ENCODE measurements at regions not wholly inside any gene's neighbourhood (a gene's known extent, or its start where the extent isn't known, plus 50 kb on each side); places are given as distances from the start of the nearest gene placed in this dataset.

DNA sequence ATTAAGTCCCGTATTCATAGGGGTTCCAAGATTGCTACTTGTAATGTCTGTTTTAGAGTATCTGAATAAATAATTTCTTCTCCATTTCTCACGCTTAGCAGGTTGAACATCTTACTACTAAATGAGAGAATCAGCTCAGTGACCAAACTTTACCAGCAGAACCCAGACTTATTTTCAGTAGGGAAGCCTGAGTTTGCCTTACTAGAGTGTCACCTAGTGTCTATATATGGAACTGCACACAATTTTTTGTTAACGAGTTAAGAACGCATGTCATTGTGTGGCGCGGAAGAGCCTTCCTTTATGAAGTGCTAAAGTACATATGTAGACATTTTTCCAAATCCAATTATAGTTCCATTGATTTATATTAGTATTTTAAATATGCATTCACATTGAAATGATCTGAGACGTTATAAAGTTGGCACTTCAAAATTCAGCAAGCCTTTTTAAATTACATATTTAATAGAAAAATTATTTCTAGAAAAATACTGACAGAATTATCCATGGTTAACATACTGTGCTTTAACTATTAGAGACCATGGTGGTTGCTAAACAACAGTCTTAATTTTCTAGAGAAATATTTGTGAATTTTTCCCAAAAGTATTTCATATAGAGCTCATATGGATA is 88.3 kb downstream of the RPS29 start:
- TF ChIP-seq, protein P1, sequence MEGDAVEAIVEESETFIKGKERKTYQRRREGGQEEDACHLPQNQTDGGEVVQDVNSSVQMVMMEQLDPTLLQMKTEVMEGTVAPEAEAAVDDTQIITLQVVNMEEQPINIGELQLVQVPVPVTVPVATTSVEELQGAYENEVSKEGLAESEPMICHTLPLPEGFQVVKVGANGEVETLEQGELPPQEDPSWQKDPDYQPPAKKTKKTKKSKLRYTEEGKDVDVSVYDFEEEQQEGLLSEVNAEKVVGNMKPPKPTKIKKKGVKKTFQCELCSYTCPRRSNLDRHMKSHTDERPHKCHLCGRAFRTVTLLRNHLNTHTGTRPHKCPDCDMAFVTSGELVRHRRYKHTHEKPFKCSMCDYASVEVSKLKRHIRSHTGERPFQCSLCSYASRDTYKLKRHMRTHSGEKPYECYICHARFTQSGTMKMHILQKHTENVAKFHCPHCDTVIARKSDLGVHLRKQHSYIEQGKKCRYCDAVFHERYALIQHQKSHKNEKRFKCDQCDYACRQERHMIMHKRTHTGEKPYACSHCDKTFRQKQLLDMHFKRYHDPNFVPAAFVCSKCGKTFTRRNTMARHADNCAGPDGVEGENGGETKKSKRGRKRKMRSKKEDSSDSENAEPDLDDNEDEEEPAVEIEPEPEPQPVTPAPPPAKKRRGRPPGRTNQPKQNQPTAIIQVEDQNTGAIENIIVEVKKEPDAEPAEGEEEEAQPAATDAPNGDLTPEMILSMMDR (conservative IDR thresholded peaks at IDR 0.05; ENCODE audit: low read depth, low read length) = peak; percentile 98
- TF ChIP-seq EZH2 (IDR thresholded peaks at IDR 0.05; ENCODE audit: low read length, unreplicated experiment) = no peak
